NB4 (cell line): ENCODE measurements at regions not wholly inside any gene's neighbourhood (a gene's known extent, or its start where the extent isn't known, plus 50 kb on each side); places are given as distances from the start of the nearest gene placed in this dataset.

ENCODE experiments used
- DNase-seq: peaks from one replicate; pipeline ENCODE4 v3.0.0; 2010; ENCODE audit warnings: low read depth
- H3K4me3 ChIP-seq: one replicate; pipeline ENCODE4 v1.5.1; 2011; ENCODE audit warnings: mild to moderate bottlenecking, low read depth, low read length, moderate library complexity
- CTCF ChIP-seq: IDR thresholded peaks from one replicate; pipeline ENCODE4 v1.5.1; 2012; ENCODE audit warnings: low read depth, low read length
- MAX ChIP-seq: IDR thresholded peaks from 2 replicates; pipeline ENCODE4 v1.6.1; 2011; ENCODE audit warnings: low read depth, low read length
- MYC ChIP-seq: IDR thresholded peaks from 2 replicates; pipeline ENCODE4 v1.6.1; 2011; ENCODE audit warnings: low read depth, low read length
- POLR2A ChIP-seq: IDR thresholded peaks from 2 replicates; pipeline ENCODE4 v1.6.1; 2011; ENCODE audit warnings: mild to moderate bottlenecking; ENCODE audit not compliant: insufficient read length; ENCODE audit errors: extremely low read depth

- H3K4me3 ChIP-seq = no peak overlapping the region
- TF ChIP-seq MAX (no peak), POLR2A (no peak), CTCF (no peak), MYC (no peak)
- DNase-seq = no peak
These were observed 372.0 kb upstream of the MPDZ start for GRCh38 chr9:13651526-13651925.

- H3K4me3 ChIP-seq = no peak overlapping the region
- no peak for DNase-seq
These were observed 369.2 kb upstream of the MPDZ start for GRCh38 chr9:13648676-13649075.

GRCh38 chr9:13648068-13648467 is 368.6 kb upstream of the MPDZ start:
- TF ChIP-seq MAX = no peak
- TF ChIP-seq CTCF = no peak
- TF ChIP-seq POLR2A = no peak
- no peak for TF ChIP-seq MYC
- H3K4me3 ChIP-seq = no peak overlapping the region
- DNase-seq = no peak

More at GRCh38 chr9:13648676-13649075, 369.2 kb upstream of the MPDZ start:
- TF ChIP-seq CTCF (no peak), MAX (no peak), POLR2A (no peak), MYC (no peak)

- no peak for DNase-seq
- no peak for TF ChIP-seq POLR2A
- no peak for TF ChIP-seq MAX
- TF ChIP-seq MYC = no peak
- no peak for TF ChIP-seq CTCF
- H3K4me3 ChIP-seq = no peak overlapping the region
These were observed 367.1 kb upstream of the MPDZ start for GRCh38 chr9:13646500-13647021.

GRCh38 chr9:13645557-13645956 is 366.1 kb upstream of the MPDZ start:
- no peak for DNase-seq
- H3K4me3 ChIP-seq = no peak overlapping the region
- no peak for TF ChIP-seq MYC
- no peak for TF ChIP-seq POLR2A
- no peak for TF ChIP-seq MAX
- no peak for TF ChIP-seq CTCF

GRCh38 chr9:13644675-13645074 is 365.2 kb upstream of the MPDZ start:
- TF ChIP-seq CTCF (no peak), MAX (no peak), POLR2A (no peak), MYC (no peak)
- no peak for DNase-seq
- H3K4me3 ChIP-seq = no peak overlapping the region
